ENCODE measurements at regions not wholly inside any gene's neighbourhood (a gene's known extent, or its start where the extent isn't known, plus 50 kb on each side); places are given as distances from the start of the nearest gene placed in this dataset.
A peak's percentile ranks its signal among the peaks of the same experiment; 100 is the strongest.
"Not testable (repeated sequence)": the region's sequence is repeated elsewhere in the genome, so short reads cannot be mapped to it uniquely, and the experiment has no call there.

GRCh38 chr1:170385750-170386149, 146.2 kb upstream of the GORAB start:
- no peak for DNase-seq

DNA sequence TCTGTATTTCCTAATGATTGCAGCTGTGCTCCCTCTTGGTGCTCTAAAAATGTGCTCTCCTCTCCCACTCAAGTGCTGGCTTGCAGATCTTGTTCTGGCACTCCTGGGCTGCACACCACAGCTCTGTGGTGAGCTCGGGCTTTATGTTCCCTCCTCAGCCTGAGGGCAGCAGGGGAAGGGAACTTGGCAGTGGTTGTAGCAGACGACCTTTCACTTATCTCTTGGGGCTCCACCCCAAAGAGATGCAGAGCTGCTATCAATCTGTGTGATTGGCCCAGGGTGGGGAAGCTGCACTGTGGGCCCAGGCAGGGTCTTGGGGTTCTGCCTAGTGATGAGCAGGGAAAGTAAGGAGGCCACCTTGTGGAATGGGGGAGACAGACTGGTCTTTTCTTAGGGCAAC, 143.5 kb upstream of the GORAB start:
- DNase-seq, result no peak

- DNase-seq, result no peak
Measured at GRCh38 chr1:170395149-170395548, 136.8 kb upstream of the GORAB start.

- no peak for DNase-seq
Measured at GRCh38 chr1:170397061-170397460, 134.9 kb upstream of the GORAB start.

DNA sequence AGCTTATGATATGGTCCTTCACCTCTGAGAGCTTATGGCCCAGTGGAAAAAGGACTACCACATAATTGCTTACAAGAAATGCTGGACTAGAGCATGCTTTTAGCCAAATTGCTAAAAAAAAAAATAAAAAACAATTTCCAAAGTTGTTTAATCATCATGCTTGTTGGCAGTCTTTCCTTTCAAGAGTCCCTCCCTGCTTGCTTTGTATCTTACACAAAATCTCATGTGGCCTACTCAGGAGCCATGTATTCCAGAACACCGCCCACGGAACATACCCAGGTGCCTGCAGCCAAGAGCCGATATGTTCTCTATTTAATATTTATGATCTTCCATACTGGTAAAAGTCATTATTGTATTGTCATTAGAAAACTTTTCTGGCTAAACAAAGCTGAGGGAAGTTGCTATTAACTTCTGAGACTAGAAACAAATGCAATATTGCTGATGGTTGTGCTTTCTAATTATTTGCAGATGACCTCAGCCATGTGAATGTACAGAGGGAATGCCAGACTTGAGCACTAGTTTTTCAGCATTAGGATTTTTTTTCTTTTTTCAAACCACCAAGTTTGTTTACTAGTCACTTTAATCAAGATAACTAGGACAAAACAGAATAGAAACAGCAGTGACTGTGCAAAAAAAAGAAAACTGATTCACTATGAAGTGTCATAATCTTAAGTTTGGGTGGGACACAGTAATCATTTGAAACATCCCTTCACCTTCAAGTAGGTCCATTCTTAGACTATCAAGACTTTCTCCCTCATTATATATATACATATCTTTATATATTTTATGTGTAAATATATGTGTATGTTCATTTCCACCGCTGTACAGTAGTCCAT, 129.3 kb upstream of the GORAB start:
- DNase-seq, result no peak

GRCh38 chr1:170407138-170407537, 124.8 kb upstream of the GORAB start:
- no peak for DNase-seq

GRCh38 chr1:170407581-170407980, 124.4 kb upstream of the GORAB start:
- DNase-seq, result no peak

DNA sequence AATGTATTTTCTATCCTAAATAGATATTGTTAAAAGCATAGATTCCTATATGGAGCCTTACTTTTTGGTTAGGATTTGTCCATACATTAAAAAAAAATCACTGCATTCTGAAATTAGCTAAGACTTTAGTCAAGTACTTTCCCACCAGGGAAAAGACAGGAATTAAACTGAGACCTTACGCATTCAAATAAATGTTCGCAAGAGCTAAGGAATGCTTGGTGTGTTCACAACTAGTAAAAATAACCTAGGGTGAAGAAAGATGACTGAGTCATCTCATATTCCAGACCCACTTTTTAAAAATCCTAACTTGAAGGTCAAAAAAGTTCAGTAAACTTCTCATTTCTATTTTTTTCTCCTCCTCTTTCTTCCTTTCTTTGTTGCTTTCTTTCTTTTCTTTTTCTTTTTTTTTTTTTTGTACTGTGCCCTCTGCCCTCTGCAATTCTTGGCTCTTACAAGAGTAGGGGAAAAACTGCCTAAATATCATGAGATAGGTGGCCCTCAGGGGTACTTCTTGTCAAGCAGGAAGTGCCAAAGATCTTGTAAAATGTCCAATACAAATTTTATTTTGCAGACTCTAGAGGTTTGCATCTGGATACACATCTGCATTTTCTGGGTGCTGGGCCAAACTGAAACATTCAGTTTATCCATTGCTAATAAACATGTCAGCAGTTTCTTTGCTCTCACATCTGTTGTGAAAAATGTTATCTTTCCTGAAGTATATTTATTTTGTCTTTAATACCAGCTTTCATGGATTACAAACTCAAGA, 121.4 kb upstream of the GORAB start:
- DNase-seq, result no peak

- DNase-seq, result no peak
Measured at GRCh38 chr1:170414989-170415709, 116.8 kb upstream of the GORAB start.

DNA sequence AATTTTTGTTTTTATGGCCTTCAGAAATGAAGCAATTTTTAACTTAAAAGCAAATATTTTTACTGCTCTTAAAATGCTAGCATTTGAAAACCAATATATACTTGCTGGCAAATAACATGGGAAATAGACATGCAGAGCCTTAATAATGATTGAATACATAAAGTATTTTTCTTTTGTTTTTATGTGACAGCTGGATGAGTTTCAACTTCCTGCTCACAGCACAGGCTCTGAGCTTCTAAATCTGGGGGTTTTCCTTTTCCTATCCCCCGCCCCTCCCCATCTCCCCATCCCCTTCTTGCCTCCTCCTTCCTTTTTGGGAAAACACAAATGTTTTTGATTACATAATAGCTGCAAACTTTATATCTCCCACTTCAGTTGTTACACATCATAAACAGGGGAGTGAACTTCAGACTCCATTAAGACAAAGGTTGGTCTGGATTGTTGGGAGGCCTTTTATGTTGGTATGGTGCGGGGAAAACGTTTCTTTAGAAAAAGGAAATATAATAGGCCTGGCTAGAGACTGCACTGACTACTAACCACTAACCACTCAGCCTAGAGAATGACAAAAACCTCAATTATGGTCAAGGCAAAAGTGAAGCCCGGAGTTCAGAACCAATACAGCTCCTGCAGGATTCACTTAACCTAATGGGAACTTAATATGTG, 116.1 kb upstream of the GORAB start:
- no peak for DNase-seq

DNA sequence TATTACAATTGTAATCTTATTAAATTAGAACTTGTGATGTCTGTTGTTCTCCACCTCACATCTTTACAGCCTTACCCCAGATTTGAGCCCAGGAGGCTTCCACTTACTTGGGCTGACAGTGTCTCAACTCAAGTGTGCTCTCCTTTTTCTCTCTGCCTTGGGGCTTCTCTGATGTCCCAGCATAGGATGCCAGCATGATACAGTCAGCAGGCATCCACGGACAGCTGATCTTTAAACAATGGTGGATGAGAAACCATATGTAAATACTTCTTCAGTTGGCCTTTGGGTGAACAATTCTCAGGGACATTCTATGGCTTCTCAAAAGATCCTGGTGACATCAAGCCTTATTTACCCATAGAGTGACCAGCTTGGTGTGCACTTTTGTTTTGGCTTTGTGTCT, 107.6 kb upstream of the GORAB start:
- DNase-seq, result no peak

- no peak for DNase-seq
Measured at GRCh38 chr1:170426596-170426995, 105.4 kb upstream of the GORAB start.

DNA sequence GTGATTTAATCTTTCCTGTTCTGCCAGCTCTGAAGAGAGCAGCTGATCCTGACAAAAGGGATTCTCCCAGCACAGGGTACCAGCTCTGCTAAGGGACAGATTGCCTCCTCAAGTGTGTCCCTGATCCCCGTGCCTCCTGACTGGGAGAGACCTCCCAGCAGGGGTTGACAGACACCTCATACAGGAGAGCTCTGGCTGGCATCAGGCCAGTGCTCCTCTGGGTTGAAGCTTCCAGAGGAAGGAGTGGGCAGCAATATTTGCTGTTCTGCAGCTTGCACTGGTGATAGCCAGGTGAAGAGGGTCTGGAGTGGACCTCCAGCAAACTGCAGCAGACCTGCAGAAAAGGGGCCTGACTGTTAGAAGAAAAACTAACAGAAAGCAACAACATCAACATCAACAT, 105.0 kb upstream of the GORAB start:
- DNase-seq, result not testable (repeated sequence)

- no peak for DNase-seq
Measured at GRCh38 chr1:170436928-170437327, 95.0 kb upstream of the GORAB start.

DNA sequence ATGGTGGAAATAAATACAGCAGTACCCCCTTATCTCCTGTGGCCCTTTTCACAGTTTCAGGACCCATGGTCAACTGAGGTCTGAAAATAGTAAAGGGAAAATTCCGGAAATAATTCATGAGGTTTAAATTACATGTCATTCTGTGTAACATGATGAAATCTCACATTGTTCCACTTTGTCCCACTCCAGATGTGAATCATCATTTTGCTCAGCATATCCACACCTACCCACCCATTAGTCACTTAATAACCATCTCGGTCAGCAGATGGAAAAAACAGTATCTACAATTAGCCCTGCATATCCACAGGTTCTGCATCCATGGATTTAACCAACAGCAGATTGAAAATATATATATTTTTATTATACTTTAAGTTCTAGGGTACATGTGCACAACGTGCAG, 86.9 kb upstream of the GORAB start:
- no peak for DNase-seq

DNA sequence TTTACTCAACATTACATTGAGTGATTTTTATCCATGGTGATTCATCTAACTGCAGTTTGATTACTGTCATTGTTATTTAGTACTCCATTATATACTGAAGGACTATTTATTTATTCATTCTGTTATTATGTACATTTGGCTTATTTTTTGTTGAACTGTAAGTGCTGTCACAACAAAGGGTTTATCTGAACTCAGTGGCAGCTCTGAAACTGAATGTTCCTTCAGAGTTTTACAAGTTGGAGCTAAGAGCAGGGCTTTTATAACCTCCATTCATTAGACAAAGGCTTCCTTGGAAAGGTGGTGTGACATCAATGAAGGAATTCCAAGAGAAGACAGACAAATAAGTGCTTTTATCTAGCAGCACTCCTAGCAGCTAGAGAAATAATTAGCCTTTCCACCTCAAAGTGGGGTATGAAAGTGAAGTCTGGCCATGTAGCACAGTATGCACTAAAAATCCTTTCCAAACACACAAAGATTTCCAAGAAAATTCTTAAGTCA, 83.3 kb upstream of the GORAB start:
- DNase-seq, result no peak

DNA sequence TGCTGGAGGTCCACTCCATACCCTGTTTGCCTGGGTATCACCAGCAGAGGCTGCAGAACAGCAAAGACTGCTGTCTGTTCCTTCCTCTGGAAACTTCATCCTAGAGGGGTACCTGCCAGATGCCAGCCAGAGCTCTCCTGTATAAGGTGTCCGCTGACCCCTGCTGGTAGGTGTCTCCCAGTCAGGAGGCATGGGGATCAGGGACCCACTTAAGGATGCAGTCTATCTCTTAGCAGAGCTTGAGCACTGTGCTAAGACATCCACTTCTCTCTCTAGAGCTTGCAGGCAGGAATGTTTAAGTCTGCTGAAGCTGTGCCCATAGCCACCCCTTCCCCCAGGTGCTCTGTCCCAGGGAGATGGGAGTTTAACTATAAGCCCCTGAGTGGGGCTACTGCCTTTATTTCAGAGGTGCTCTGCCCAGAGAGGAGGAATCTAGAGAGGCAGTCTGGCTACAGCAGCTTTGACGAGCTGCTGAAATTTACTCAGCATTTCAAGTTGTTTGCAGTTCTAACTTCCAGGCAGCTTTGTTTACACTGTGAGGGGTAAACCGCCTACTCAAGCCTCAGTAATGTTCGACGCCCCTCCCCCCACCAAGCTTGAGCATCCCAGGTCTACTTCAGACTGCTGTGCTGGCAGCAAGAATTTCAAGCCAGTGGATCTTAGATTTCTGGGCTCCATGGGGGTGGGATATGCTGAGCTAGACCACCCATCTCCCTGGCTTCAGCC, 74.5 kb upstream of the GORAB start:
- DNase-seq, result peak; percentile 19

DNA sequence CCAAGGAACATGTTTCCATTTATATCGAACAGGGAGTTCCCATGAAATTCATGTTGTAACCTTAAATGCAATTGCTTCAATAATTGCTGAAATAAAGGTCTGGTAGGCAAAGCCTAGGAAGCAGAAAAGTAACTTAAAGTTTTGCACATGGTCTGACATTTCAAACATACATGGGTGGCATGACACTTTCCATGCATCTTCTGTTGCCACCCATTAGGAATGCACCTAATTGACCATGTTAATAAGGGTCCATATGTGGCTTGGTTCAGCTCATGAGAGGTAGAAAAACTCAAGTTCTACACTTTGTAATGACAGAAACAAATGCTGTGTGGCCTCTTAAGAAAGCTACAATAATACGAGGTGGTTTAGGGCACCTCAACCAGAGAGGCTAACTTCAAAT, 72.0 kb upstream of the GORAB start:
- no peak for DNase-seq

DNA sequence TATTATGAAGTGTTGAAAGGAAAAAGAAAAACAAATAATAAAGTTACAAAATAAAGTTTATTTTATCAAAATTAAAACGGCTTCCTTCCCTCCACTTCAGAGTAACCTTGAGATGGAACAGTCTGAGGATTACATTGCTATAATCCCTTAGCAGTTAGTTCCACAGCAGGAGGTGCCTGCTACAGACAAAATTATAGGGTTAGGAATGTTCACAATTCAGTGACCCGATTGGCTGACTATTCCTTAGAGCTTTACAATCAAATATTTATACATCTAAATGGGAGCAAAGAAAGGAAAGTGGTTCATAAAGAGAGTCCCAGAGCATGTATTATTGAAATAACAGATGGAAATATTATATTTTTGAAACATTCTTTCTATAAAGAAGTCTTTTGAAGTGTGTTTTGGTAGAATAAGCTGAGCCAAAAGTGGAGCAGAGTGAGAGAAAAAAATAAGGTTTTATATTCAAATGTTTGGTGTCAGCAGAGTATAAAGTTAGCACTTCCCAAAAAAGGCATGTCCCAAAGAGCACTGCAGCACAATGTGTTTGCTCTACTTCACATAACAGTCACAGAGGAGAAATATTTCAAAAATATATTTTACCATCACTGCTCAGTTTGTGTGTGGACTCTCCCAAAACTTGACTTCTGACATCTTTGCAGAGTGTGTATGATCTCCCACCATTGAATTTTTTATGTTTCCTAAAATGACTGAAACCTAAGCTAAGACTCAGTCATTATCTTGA, 71.4 kb upstream of the GORAB start:
- no peak for DNase-seq

DNA sequence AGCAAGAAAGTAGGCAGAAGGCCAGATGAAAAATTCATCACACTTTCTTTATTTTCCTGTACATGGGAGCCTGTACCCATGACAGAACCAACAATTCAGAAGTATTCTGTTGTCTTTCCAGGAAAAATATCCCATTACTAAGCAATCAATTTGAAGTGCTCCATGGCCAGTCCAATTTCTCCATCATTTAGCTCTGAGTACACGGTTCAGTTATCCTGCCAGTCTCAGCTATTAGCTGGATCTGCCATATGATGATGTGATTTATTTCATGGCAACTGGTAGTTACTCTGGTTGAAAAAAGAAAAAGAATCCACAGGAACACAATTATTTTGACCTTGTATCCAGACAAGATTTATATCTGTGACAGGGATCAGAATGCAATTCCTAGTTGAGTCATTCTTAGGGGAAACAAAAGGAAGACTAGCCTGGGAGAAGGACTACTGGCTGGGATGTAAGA, 70.6 kb upstream of the GORAB start:
- DNase-seq, result no peak

GRCh38 chr1:170461762-170462384, 70.1 kb upstream of the GORAB start:
- DNase-seq, result peak; percentile 2
